GM18508 (cell line): ENCODE measurements at regions not wholly inside any gene's neighbourhood (a gene's known extent, or its start where the extent isn't known, plus 50 kb on each side); places are given as distances from the start of the nearest gene placed in this dataset.

Experiments used
- ATAC-seq: cut with Tn5 transposase; IDR thresholded peaks from one replicate; pipeline ENCODE4 v1.9.1; 2021; ENCODE audit warnings: moderate number of reproducible peaks; ENCODE audit not compliant: insufficient read depth, unreplicated experiment

- no peak for ATAC-seq
Measured at GRCh38 chr3:72544239-72544638, 304.0 kb downstream of the SHQ1 start.

DNA sequence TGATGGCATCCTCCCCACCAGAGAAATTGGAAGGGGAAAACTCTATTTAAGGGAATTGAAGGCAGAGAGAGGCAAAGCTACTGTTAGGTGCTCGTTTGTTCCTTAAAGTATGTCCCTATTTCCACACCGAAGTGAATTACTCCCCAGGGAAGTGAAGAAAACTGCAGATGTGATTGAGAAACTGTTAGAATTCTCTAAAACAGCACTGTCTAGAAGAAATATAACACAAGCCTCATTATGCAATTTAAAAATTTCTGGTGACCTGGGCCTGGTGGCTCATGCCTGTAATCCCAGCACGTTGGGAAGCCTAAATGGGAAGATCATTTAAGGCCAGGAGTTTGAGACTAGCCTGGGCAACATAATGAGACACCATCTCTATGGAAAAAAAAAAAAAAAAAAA is 305.0 kb downstream of the SHQ1 start:
- no peak for ATAC-seq

DNA sequence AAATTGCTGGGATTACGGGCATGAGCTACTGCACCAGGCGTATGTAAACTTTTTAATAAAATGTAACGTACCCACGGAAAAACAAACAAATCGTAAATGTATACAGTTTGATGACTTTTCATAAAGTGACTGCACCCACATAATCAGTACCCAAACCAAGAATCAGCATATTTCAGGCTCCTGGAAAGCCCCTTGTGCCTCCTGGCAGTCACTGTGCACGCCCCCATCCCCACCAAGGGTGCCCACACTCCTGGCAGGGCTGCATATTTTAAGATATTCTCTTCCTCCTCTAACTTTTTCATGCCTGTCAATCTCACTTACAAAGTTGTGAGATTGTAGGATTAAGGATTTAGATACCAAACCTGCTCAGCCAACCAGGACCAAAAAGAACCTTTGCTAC is 305.5 kb downstream of the SHQ1 start:
- no peak for ATAC-seq

DNA sequence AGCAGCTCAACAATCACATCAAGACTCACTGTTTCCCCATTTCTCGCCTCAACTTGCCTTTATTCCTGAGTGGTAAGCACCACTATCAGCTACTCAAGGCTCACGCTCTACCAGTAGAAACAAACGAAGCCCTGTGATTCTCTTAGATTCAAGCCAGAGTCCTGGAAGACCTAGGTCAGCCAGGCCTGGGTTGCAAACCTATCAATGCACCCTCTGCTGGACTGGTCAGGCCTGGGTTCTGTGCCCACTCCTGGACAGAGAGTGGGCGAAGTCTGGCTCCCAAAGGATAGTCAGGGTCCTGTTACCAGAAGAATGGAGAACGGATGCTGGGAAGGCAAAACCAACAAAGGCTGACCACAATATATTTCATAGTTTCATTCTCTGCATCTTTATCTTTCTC is 308.4 kb downstream of the SHQ1 start:
- no peak for ATAC-seq

- ATAC-seq: no peak
Measured at GRCh38 chr3:72538070-72538745, 310.0 kb downstream of the SHQ1 start.

- no peak for ATAC-seq
Measured at GRCh38 chr3:72537448-72537847, 310.8 kb downstream of the SHQ1 start.

GRCh38 chr3:72536878-72537267 is 311.4 kb downstream of the SHQ1 start:
- ATAC-seq: no peak

DNA sequence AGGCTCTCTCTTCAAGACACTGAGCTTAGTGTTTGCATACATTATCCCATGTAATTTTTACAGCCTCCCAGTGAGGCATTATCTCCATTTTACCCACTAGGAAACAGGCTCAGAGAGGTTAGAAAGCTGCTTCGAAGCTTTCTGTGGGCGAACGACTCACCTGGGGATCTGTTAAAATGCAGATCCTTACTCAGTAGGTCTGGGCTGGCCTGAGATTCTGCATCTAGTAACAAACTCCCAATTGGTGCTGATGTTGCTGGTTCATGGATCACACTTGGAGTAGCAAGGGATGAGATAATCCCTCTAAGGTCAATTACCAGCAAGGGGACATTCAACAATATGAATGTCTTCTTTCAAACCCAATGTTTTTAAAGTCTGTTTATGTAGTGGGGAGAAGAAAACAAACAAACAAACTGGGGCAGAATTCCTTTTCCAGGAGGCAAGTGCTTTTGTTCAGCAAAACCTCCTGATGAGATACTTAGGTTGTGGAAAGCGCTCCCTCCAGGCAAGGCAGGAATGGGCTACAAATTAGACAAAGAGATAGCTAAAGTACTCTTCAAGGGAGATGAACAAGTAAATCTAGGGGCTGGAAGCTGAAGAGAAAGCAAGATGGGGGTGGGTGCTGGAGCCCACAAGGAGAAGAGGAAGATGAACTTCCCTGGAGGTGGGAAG is 311.9 kb downstream of the SHQ1 start:
- no peak for ATAC-seq

DNA sequence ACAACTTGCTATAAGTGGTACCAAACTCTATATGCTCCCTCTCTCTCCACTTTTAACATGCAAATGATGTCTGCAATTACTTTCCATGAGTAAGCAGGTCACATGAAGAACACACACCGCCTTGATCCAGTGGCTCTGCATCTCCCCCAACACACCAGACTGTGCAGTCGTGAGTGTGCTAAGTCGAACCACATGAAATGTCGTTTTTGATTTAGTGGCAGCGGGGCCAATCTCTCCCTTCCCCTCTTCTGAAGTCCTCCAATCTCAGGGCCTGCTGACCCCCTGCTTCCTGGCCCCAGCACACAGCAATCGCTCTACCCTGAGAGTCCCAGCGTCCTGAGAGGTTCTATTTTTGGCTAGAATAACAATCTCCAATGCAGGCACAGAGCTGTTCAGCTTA is 312.5 kb downstream of the SHQ1 start:
- ATAC-seq: no peak

DNA sequence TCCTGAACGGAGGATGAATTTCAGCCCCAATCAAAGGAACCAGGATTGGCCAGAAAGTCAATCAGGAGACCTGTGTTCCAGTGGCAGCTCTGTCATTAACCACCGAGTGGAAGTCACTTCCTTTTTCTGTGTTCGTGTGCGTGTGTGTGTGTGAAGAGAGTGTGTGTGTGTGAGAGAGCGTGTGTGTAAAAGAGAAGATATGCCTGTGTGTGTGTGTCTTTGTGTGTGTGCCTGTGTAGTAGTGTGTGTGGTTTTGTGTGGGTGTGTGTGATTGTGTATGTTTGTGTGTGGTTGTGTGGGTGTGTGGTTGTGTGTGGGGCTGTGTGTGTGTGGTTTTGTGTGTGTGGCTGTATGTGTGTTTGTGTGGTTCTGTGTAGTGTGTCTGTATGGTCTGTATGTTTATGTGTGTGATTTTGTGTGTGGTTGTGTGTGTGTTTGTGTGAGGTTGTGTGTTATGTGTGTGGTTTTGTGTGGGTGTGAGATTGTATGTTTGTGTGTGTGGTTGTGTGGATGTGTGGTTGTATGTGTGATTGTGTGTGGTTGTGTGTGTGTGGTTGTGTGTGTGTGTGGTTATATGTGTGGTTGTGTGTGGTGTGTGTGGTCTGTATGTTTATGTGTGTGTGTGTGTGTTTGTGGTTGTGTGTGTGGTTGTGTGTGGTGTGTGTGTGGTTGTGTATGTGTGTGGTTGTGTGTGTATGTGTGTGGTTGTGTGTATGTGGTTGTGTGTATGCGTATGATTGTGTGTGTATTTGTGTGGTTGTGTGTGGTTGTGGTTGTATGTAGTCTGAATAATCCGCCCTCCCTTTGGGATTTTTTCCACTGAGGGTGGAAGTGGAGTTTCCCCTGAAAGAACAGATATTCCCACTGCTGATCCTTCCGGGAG is 314.4 kb downstream of the SHQ1 start:
- ATAC-seq: no peak

GRCh38 chr3:72530426-72530825 is 317.8 kb downstream of the SHQ1 start:
- ATAC-seq: no peak

GRCh38 chr3:72529081-72529480 is 319.2 kb downstream of the SHQ1 start:
- ATAC-seq: no peak

GRCh38 chr3:72523429-72524151 is 324.7 kb downstream of the SHQ1 start:
- peak; percentile 73 for ATAC-seq

DNA sequence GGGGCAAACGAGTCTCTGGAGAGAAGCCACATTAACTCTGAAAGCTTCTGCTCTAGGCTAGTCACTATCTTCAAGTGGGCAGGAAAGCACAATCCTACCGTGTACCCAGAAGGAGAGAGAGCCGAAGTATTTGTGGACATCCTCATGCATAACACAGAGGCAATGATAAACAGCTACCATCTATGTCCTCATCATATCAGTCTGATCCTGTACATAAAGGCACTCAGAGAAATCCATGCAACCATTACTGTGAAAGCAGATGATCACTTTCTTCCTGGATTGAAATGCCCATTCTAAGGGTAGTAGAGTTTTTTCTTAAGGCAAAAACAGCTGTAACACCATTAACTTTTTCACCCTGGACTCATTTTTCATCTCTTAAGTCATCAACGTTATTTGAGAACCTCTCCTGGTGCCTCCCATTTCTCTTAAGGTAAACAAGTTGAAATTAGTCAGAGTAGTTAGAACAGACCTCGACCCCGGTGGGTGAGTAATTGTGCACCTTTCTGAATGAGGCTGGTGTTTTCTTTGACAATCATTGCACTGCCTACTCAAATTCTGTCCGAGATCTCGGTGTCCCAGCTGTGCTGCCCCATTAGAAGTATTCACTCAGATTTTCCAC is 327.4 kb downstream of the SHQ1 start:
- no peak for ATAC-seq

DNA sequence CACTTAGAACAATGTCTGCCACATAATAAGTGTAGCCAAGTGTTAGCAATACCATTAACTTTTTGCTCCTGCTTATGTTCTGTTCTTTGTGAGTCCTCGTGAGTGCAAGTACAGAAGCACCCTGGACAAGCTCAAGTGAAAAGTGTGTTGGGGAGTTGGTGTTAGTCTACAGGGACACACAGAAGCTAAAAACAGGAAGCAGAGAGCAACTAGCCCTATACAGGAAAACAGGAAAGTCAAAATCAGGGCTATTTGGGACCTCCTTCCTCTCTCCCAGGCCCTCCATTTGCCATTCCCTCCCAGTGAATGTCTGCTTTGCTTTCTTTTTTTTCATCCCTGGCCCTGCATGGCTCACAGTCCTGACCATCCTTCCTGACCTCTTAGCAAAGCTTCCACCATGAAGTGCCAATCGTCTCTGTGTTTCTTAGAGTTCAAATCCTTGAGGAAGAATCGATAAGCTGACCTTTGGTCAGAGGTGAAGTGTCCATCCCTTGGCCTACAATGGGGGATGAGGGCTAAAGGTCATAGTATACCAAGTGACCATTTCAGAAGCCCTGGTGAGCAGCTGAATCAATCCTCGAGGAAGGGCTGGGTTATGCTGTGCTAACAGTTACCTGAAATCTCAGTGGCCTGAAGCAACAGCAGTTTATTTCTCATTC is 328.2 kb downstream of the SHQ1 start:
- no peak for ATAC-seq

- no peak for ATAC-seq
Measured at GRCh38 chr3:72517921-72518424, 330.3 kb downstream of the SHQ1 start.

- ATAC-seq: no peak
Measured at GRCh38 chr3:72517336-72517735, 330.9 kb downstream of the SHQ1 start.

DNA sequence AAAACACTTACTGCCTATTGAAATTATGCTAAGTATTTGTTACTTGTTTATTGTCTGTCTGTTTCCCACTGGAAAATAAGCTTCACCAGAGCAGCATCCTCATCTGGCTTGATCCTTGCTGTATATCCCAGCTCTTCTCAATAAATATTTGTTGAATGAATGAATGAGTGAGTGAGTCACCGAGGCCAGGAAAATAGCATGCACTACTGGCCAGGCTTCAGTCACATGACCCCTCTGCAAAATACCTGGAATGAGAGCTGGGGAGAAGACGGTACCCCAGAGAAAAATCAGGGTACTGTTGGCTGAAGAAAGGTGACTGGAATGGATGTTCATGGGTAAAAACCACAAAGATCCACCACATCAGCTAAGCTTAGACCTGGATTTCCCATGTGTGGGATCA is 331.9 kb downstream of the SHQ1 start:
- no peak for ATAC-seq

DNA sequence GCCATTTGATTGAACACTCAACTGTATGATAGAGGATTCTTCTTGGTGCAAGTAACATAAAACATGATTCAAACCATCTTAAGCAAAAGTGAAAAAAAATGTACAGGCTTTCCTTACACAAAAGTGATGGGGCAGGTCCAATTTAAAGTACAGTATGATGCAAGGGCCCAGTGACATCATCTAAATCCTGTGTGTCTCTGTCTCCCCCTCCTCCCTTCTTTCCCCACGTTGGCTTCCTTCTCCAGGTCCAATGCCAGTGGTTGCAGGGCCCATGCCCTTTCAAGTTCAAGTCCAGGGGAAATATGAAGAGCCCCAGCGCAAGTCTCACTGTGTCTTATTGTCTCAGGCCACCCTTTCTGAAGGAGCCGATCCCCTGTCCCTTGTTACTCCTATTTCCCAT is 332.3 kb downstream of the SHQ1 start:
- no peak for ATAC-seq

- ATAC-seq: no peak
Measured at GRCh38 chr3:72515281-72515680, 333.0 kb downstream of the SHQ1 start.
